ENCODE measurements at regions not wholly inside any gene's neighbourhood (a gene's known extent, or its start where the extent isn't known, plus 50 kb on each side); places are given as distances from the start of the nearest gene placed in this dataset.

DNA sequence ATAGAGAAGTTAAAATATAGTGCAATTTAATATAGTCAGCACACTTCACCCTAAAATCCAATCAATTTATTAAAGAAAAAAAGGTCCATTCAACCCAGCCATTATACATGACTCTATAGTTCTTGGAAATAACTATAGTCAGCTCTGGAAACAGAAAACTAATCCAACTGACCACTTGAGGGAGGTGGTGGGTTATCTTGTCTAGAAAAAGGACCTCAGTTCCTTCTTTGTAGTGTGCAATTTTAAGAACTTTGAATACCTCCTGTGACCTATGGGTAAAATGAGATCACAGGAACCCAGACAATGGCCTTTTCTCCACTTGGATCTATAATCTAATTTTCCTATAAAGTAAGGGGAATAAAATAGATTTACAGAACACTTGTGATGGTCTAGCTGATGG, 163.6 kb upstream of the CENPW start:
- no peaks in the 10 kb centered on the region for H3K9me3 Mint-ChIP-seq
- H3K4me3 Mint-ChIP-seq: no peak overlapping the region
- peaks cover 2% of the 10 kb centered on the region for H3K4me1 Mint-ChIP-seq
- DNase-seq (ENCODE audit: low read depth, low spot score): no peak
- H3K27ac Mint-ChIP-seq (ENCODE audit: unreplicated experiment): no peak overlapping the region
- TF ChIP-seq CTCF (conservative IDR thresholded peaks at IDR 0.05): peak; percentile 55
- H3K36me3 Mint-ChIP-seq (ENCODE audit: low read depth): no peaks in the 10 kb centered on the region
- H3K27me3 Mint-ChIP-seq (ENCODE audit: low read depth): peaks cover 2% of the 10 kb centered on the region

DNA sequence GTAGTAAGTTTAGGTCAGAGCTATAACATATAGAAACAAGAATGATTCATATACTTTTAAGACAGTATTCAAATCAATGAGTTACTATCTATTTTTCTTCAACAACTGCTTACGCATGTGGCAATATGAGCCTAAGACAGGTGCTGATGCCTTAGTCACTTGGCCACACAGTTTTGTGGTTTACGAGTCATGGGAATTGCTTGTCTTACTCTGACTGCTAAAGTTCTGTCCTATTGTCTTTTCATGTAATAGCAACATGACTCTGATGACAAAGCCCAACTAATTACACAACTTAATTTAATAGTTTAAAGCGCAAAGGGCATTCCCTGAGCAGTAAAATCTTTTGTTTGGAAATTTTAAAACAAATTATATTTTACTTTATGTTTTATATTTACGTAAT, 159.3 kb upstream of the CENPW start:
- peaks cover 4% of the 10 kb centered on the region for H3K4me1 Mint-ChIP-seq
- no peaks in the 10 kb centered on the region for H3K9me3 Mint-ChIP-seq
- peaks cover 2% of the 10 kb centered on the region for H3K27me3 Mint-ChIP-seq (ENCODE audit: low read depth)
- H3K27ac Mint-ChIP-seq (ENCODE audit: unreplicated experiment): no peak overlapping the region
- no peak for DNase-seq (ENCODE audit: low read depth, low spot score)
- no peak overlapping the region for H3K4me3 Mint-ChIP-seq
- TF ChIP-seq CTCF (conservative IDR thresholded peaks at IDR 0.05): no peak
- no peaks in the 10 kb centered on the region for H3K36me3 Mint-ChIP-seq (ENCODE audit: low read depth)

DNA sequence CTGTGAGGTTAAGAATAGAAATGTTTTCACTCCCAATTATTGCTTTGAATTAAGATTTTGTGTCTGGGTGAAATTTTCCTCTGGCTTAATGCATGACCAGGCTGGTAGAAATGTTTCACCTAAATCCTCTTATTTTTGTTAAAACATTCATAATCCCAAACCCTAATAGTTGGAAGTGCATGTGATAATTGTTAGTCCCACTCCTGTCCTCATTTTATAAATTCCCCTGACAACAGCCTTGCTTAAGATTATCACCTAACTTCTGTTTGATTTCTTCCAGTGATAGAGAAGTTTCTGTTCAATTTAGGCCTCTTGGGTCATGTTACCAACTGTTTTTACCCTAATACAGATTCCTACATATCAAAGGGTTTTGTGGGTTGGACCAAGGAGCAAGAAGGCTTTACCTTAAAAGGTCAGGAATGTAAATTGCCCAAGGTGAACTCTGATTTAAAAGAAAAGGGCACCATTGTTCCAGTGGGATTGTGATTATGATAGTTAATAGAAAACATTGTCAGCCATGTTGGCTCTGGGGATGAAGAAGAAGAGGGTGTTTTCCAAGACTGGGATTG, 158.7 kb upstream of the CENPW start:
- DNase-seq (ENCODE audit: low read depth, low spot score): no peak

DNA sequence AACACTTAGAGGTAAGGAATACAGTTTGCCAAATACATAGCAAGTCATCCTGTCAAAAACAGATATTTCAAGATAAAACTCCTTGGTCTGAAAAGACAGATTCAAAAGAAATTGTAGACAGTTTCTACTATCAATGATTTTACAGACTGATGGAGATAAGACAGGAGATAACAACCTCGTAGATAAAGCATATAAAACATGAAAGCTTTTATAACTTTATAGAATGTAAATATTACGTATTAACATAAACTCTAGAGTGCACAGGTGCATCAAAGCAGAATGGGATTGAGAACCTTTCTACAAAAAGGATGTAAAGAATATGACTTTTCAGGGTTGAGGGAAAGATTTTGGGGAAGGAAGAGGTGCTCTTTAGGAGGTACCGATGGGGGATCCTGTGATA, 158.0 kb upstream of the CENPW start:
- peaks cover 4% of the 10 kb centered on the region for H3K4me1 Mint-ChIP-seq
- DNase-seq (ENCODE audit: low read depth, low spot score): no peak
- H3K4me3 Mint-ChIP-seq: no peak overlapping the region
- H3K9me3 Mint-ChIP-seq: no peaks in the 10 kb centered on the region
- no peaks in the 10 kb centered on the region for H3K36me3 Mint-ChIP-seq (ENCODE audit: low read depth)
- TF ChIP-seq CTCF (conservative IDR thresholded peaks at IDR 0.05): no peak
- H3K27me3 Mint-ChIP-seq (ENCODE audit: low read depth): no peaks in the 10 kb centered on the region
- H3K27ac Mint-ChIP-seq (ENCODE audit: unreplicated experiment): no peak overlapping the region

More for the DNA sequence above, 158.7 kb upstream of the CENPW start:
- Mint-ChIP-seq H3K9me3 (no peaks in the 10 kb centered on the region), H3K36me3 (ENCODE audit: low read depth) (no peaks in the 10 kb centered on the region), H3K27me3 (ENCODE audit: low read depth) (no peaks in the 10 kb centered on the region), H3K4me3 (no peak overlapping the region), H3K4me1 (peaks cover 4% of the 10 kb centered on the region), H3K27ac (ENCODE audit: unreplicated experiment) (no peak overlapping the region)
- TF ChIP-seq CTCF (conservative IDR thresholded peaks at IDR 0.05): no peak

GRCh38 chr6:126182650-126183311, 157.1 kb upstream of the CENPW start:
- H3K27me3 Mint-ChIP-seq (ENCODE audit: low read depth): no peaks in the 10 kb centered on the region
- no peaks in the 10 kb centered on the region for H3K36me3 Mint-ChIP-seq (ENCODE audit: low read depth)
- H3K9me3 Mint-ChIP-seq: no peaks in the 10 kb centered on the region
- no peak overlapping the region for H3K4me3 Mint-ChIP-seq
- DNase-seq (ENCODE audit: low read depth, low spot score): no peak
- no peak for TF ChIP-seq CTCF (conservative IDR thresholded peaks at IDR 0.05)
- H3K4me1 Mint-ChIP-seq: peaks cover 4% of the 10 kb centered on the region
- no peak overlapping the region for H3K27ac Mint-ChIP-seq (ENCODE audit: unreplicated experiment)

All from neural crest cell (in vitro differentiated cells).